ENCODE measurements at regions not wholly inside any gene's neighbourhood (a gene's known extent, or its start where the extent isn't known, plus 50 kb on each side); places are given as distances from the start of the nearest gene placed in this dataset.

- H3K27me3 ChIP-seq (ENCODE audit: control insufficient read depth, low read length) = no peaks in the 10 kb centered on the region
- H3K4me3 ChIP-seq (ENCODE audit: low read length) = no peak overlapping the region
- H4K20me1 ChIP-seq (ENCODE audit: control insufficient read depth, insufficient read depth, low read depth, low read length) = no peaks in the 10 kb centered on the region
- no peaks in the 10 kb centered on the region for H3K79me2 ChIP-seq (ENCODE audit: control insufficient read depth, low read length)
- H3K9me3 ChIP-seq (ENCODE audit: control insufficient read depth, insufficient read depth, low read length) = peaks cover 12% of the 10 kb centered on the region; the same call in 1 of the 2 replicates
- no peak overlapping the region for H3K4me2 ChIP-seq (ENCODE audit: low read length)
- H3K27ac ChIP-seq (ENCODE audit: low read depth, low read length) = no peak overlapping the region
- H3K36me3 ChIP-seq (ENCODE audit: control insufficient read depth, low read length) = no peaks in the 10 kb centered on the region
- H3F3A ChIP-seq (ENCODE audit: control insufficient read depth, insufficient read depth) = no peaks in the 10 kb centered on the region
- TF ChIP-seq EZH2phosphoT487 (IDR thresholded peaks at IDR 0.05; ENCODE audit: borderline replicate concordance, low read length) (no peak), CTCF (IDR thresholded peaks at IDR 0.05; ENCODE audit: low read depth, low read length, poor library complexity, severe bottlenecking) (no peak)
- no peaks in the 10 kb centered on the region for H3K9me2 ChIP-seq (replicated peaks; ENCODE audit: control insufficient read depth, low read length)
- no peaks in the 10 kb centered on the region for H3K4me1 ChIP-seq (ENCODE audit: control insufficient read depth, low read length)
Measured at GRCh38 chr5:2517451-2517850, 234.0 kb downstream of the IRX2 start.

- H3K36me3 ChIP-seq (ENCODE audit: control insufficient read depth, low read length) = no peaks in the 10 kb centered on the region
- no peak for TF ChIP-seq CTCF (IDR thresholded peaks at IDR 0.05; ENCODE audit: low read depth, low read length, poor library complexity, severe bottlenecking)
- TF ChIP-seq EZH2phosphoT487 (IDR thresholded peaks at IDR 0.05; ENCODE audit: borderline replicate concordance, low read length) = no peak
- H3K9me2 ChIP-seq (replicated peaks; ENCODE audit: control insufficient read depth, low read length) = no peaks in the 10 kb centered on the region
- H3K4me2 ChIP-seq (ENCODE audit: low read length) = no peak overlapping the region
- no peak overlapping the region for H3K27ac ChIP-seq (ENCODE audit: low read depth, low read length)
- peaks cover 16% of the 10 kb centered on the region; the same call in 1 of the 2 replicates for H3K9me3 ChIP-seq (ENCODE audit: control insufficient read depth, insufficient read depth, low read length)
- H3K27me3 ChIP-seq (ENCODE audit: control insufficient read depth, low read length) = no peaks in the 10 kb centered on the region
- no peaks in the 10 kb centered on the region for H3K4me1 ChIP-seq (ENCODE audit: control insufficient read depth, low read length)
- no peaks in the 10 kb centered on the region for H3F3A ChIP-seq (ENCODE audit: control insufficient read depth, insufficient read depth)
- no peak overlapping the region for H3K4me3 ChIP-seq (ENCODE audit: low read length)
- no peaks in the 10 kb centered on the region for H3K79me2 ChIP-seq (ENCODE audit: control insufficient read depth, low read length)
- no peaks in the 10 kb centered on the region for H4K20me1 ChIP-seq (ENCODE audit: control insufficient read depth, insufficient read depth, low read depth, low read length)
Measured at GRCh38 chr5:2515180-2515764, 236.2 kb downstream of the IRX2 start.

- H3K4me2 ChIP-seq (ENCODE audit: low read length) = no peak overlapping the region
- no peaks in the 10 kb centered on the region for H4K20me1 ChIP-seq (ENCODE audit: control insufficient read depth, insufficient read depth, low read depth, low read length)
- H3K4me3 ChIP-seq (ENCODE audit: low read length) = no peak overlapping the region
- H3K27ac ChIP-seq (ENCODE audit: low read depth, low read length) = no peak overlapping the region
- no peaks in the 10 kb centered on the region for H3K4me1 ChIP-seq (ENCODE audit: control insufficient read depth, low read length)
- H3K36me3 ChIP-seq (ENCODE audit: control insufficient read depth, low read length) = no peaks in the 10 kb centered on the region
- H3K27me3 ChIP-seq (ENCODE audit: control insufficient read depth, low read length) = no peaks in the 10 kb centered on the region
- H3F3A ChIP-seq (ENCODE audit: control insufficient read depth, insufficient read depth) = no peaks in the 10 kb centered on the region
- peaks cover 19% of the 10 kb centered on the region; the same call in 1 of the 2 replicates for H3K9me3 ChIP-seq (ENCODE audit: control insufficient read depth, insufficient read depth, low read length)
- H3K79me2 ChIP-seq (ENCODE audit: control insufficient read depth, low read length) = no peaks in the 10 kb centered on the region
- no peaks in the 10 kb centered on the region for H3K9me2 ChIP-seq (replicated peaks; ENCODE audit: control insufficient read depth, low read length)
- TF ChIP-seq EZH2phosphoT487 (IDR thresholded peaks at IDR 0.05; ENCODE audit: borderline replicate concordance, low read length) = no peak
Measured at GRCh38 chr5:2514484-2514883, 237.0 kb downstream of the IRX2 start.

GRCh38 chr5:2511706-2512105 lies 239.8 kb downstream of the IRX2 start:
- no peak overlapping the region for H3K27ac ChIP-seq (ENCODE audit: low read depth, low read length)
- H4K20me1 ChIP-seq (ENCODE audit: control insufficient read depth, insufficient read depth, low read depth, low read length) = no peaks in the 10 kb centered on the region
- H3K4me1 ChIP-seq (ENCODE audit: control insufficient read depth, low read length) = no peaks in the 10 kb centered on the region
- peaks cover 21% of the 10 kb centered on the region; the same call in 1 of the 2 replicates for H3K9me3 ChIP-seq (ENCODE audit: control insufficient read depth, insufficient read depth, low read length)
- no peaks in the 10 kb centered on the region for H3K9me2 ChIP-seq (replicated peaks; ENCODE audit: control insufficient read depth, low read length)
- no peaks in the 10 kb centered on the region for H3K79me2 ChIP-seq (ENCODE audit: control insufficient read depth, low read length)
- no peaks in the 10 kb centered on the region for H3F3A ChIP-seq (ENCODE audit: control insufficient read depth, insufficient read depth)
- H3K27me3 ChIP-seq (ENCODE audit: control insufficient read depth, low read length) = no peaks in the 10 kb centered on the region
- no peaks in the 10 kb centered on the region for H3K36me3 ChIP-seq (ENCODE audit: control insufficient read depth, low read length)
- no peak for TF ChIP-seq CTCF (IDR thresholded peaks at IDR 0.05; ENCODE audit: low read depth, low read length, poor library complexity, severe bottlenecking)
- no peak overlapping the region for H3K4me3 ChIP-seq (ENCODE audit: low read length)
- H3K4me2 ChIP-seq (ENCODE audit: low read length) = no peak overlapping the region

Measured in DOHH2 (cell line).